GM12892 (cell line): ENCODE measurements at regions not wholly inside any gene's neighbourhood (a gene's known extent, or its start where the extent isn't known, plus 50 kb on each side); places are given as distances from the start of the nearest gene placed in this dataset.

Source experiments
- POLR2A ChIP-seq: IDR thresholded peaks from 2 replicates; pipeline ENCODE4 v1.6.1; 2011; ENCODE audit warnings: low read depth, low read length, control low read depth
- POLR2AphosphoS5 ChIP-seq: IDR thresholded peaks from 2 replicates; pipeline ENCODE4 v1.6.1; 2011; ENCODE audit warnings: low read depth, low read length, control low read depth
- TAF1 ChIP-seq: IDR thresholded peaks from 2 replicates; pipeline ENCODE4 v1.6.1; 2011; ENCODE audit warnings: low read depth, mild to moderate bottlenecking, control low read depth, low read length, borderline replicate concordance

DNA sequence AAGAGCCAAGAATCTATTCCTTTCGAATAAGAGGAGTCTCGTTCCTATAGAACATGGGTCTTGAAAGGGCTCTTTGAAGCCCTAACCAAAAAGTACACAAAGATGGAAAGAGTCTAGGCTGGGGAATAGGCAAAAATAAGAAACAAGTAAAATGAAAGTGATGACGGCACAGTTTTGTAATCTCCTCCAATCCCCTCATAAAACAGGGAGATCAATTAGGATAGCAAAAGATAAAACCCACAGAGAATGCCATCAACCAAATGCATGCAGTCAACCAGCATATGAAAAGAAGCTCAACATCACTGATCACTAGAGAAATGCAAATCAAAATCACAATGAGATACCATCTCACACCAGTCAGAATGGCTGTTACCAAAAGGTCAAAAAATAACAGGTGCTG lies 122.4 kb upstream of the LSM14A start:
- TF ChIP-seq TAF1 (no peak), POLR2A (no peak), POLR2AphosphoS5 (no peak)
